HEK293 (cell line): ENCODE measurements at regions not wholly inside any gene's neighbourhood (a gene's known extent, or its start where the extent isn't known, plus 50 kb on each side); places are given as distances from the start of the nearest gene placed in this dataset.

Experiments
- CTCF ChIA-PET: fragments of 350-600 bp; formaldehyde crosslinking; extraction: SDS; loops from one replicate; lab custom pipeline; 2021; ENCODE audit warnings: antibody characterized with exemption; lab: Yijun Ruan, JAX
- POLR2A ChIA-PET: fragments of 300-600 bp; formaldehyde crosslinking; extraction: SDS; loops from one replicate; lab custom pipeline; 2020; ENCODE audit warnings: antibody characterized with exemption, inconsistent platforms; lab: Yijun Ruan, JAX
- H3K27ac ChIP-seq: fragments of 200-500 bp; sonication (Bioruptor generic); 2 replicates; pipeline ENCODE4 v1.5.1; 2014; ENCODE audit warnings: low read depth, low read length, control low read depth, inconsistent platforms; ENCODE audit errors: extremely low read depth
- H3K36me3 ChIP-seq, 2 experiments: fragments of 200-500 bp in 1 of 2; sonication (Bioruptor generic) in 1 of 2; 1 replicate in 1 of 2; 2 replicates in 1 of 2; pipeline ENCODE4 v1.5.1; 2014 to 2017; ENCODE audit warnings: inconsistent platforms in 2 of 2, low read length in 2 of 2; ENCODE audit not compliant: control insufficient read depth in 2 of 2, insufficient read depth in 1 of 2
- H3K4me1 ChIP-seq: fragments of 200-500 bp; sonication (Bioruptor generic); 2 replicates; pipeline ENCODE4 v1.5.1; 2014; ENCODE audit warnings: mild to moderate bottlenecking, low read length, inconsistent platforms; ENCODE audit not compliant: control insufficient read depth, insufficient read depth
- H3K4me3 ChIP-seq: 2 replicates; pipeline ENCODE4 v1.5.1; 2011; ENCODE audit warnings: low read depth, mild to moderate bottlenecking, control low read depth, low read length, moderate library complexity
- H3K9me3 ChIP-seq: fragments of 200-500 bp; sonication (Bioruptor generic); 2 replicates; pipeline ENCODE4 v1.5.1; 2014; ENCODE audit warnings: low read depth, low read length, inconsistent platforms; ENCODE audit not compliant: control insufficient read depth, insufficient read depth
- EGR2 ChIP-seq: fragments of 450-650 bp; formaldehyde crosslinking; IDR thresholded peaks from 2 replicates; pipeline ENCODE4 v1.5.1; 2016; ENCODE audit warnings: low read depth, missing biosample characterization, missing genetic modification characterization
- KLF16 ChIP-seq: fragments of 450-650 bp; formaldehyde crosslinking; IDR thresholded peaks from 2 replicates; pipeline ENCODE4 v1.5.1; 2017; ENCODE audit warnings: missing biosample characterization, missing genetic modification characterization
- PRDM2 ChIP-seq: fragments of 450-650 bp; formaldehyde crosslinking; IDR thresholded peaks from 2 replicates; pipeline ENCODE4 v1.5.1; 2016; ENCODE audit warnings: missing biosample characterization, missing genetic modification characterization, borderline replicate concordance
- TCF7L2 ChIP-seq: IDR thresholded peaks from 2 replicates; pipeline ENCODE4 v1.6.1; 2011; ENCODE audit warnings: low read depth, mild to moderate bottlenecking, inconsistent platforms, low read length, moderate library complexity, borderline replicate concordance
- ZFHX2 ChIP-seq: fragments of 450-650 bp; formaldehyde crosslinking; conservative IDR thresholded peaks from 2 replicates; pipeline ENCODE4 v1.5.1; 2016; ENCODE audit warnings: missing biosample characterization, missing genetic modification characterization
- ZNF148 ChIP-seq: fragments of 450-650 bp; formaldehyde crosslinking; IDR thresholded peaks from 2 replicates; pipeline ENCODE4 v1.5.0; 2017; ENCODE audit warnings: missing biosample characterization, missing genetic modification characterization, borderline replicate concordance
- ZNF155 ChIP-seq: fragments of 450-650 bp; formaldehyde crosslinking; IDR thresholded peaks from 2 replicates; pipeline ENCODE4 v1.5.1; 2016; ENCODE audit warnings: missing biosample characterization, missing genetic modification characterization
- ZNF157 ChIP-seq: fragments of 450-650 bp; formaldehyde crosslinking; IDR thresholded peaks from 2 replicates; pipeline ENCODE4 v1.5.1; 2016; ENCODE audit warnings: missing biosample characterization, missing genetic modification characterization
- ZNF202 ChIP-seq: fragments of 450-650 bp; formaldehyde crosslinking; IDR thresholded peaks from 2 replicates; pipeline ENCODE4 v1.5.1; 2016; ENCODE audit warnings: missing biosample characterization, missing genetic modification characterization, borderline replicate concordance
- ZNF266 ChIP-seq: fragments of 450-650 bp; formaldehyde crosslinking; IDR thresholded peaks from 2 replicates; pipeline ENCODE4 v1.5.1; 2016; ENCODE audit warnings: missing biosample characterization, missing genetic modification characterization, low read depth
- ZNF37A ChIP-seq: fragments of 450-650 bp; IDR thresholded peaks from 2 replicates; pipeline ENCODE4 v1.5.1; 2018; ENCODE audit warnings: missing biosample characterization, missing genetic modification characterization
- ZNF473 ChIP-seq: fragments of 450-650 bp; formaldehyde crosslinking; IDR thresholded peaks from 2 replicates; pipeline ENCODE4 v1.5.1; 2017; ENCODE audit warnings: missing biosample characterization, missing genetic modification characterization
- ZNF501 ChIP-seq: fragments of 450-650 bp; formaldehyde crosslinking; IDR thresholded peaks from 2 replicates; pipeline ENCODE4 v1.5.1; 2016; ENCODE audit warnings: missing biosample characterization, missing genetic modification characterization
- ZNF571 ChIP-seq: fragments of 450-650 bp; formaldehyde crosslinking; IDR thresholded peaks from 2 replicates; pipeline ENCODE4 v1.5.0; 2017; ENCODE audit warnings: missing biosample characterization, missing genetic modification characterization
- ZNF623 ChIP-seq: fragments of 450-650 bp; formaldehyde crosslinking; IDR thresholded peaks from 2 replicates; pipeline ENCODE4 v1.5.1; 2016; ENCODE audit warnings: missing biosample characterization, missing genetic modification characterization
- ZNF670 ChIP-seq: fragments of 450-650 bp; formaldehyde crosslinking; IDR thresholded peaks from 2 replicates; pipeline ENCODE4 v1.5.1; 2016; ENCODE audit warnings: missing biosample characterization, missing genetic modification characterization, low read depth

DNA sequence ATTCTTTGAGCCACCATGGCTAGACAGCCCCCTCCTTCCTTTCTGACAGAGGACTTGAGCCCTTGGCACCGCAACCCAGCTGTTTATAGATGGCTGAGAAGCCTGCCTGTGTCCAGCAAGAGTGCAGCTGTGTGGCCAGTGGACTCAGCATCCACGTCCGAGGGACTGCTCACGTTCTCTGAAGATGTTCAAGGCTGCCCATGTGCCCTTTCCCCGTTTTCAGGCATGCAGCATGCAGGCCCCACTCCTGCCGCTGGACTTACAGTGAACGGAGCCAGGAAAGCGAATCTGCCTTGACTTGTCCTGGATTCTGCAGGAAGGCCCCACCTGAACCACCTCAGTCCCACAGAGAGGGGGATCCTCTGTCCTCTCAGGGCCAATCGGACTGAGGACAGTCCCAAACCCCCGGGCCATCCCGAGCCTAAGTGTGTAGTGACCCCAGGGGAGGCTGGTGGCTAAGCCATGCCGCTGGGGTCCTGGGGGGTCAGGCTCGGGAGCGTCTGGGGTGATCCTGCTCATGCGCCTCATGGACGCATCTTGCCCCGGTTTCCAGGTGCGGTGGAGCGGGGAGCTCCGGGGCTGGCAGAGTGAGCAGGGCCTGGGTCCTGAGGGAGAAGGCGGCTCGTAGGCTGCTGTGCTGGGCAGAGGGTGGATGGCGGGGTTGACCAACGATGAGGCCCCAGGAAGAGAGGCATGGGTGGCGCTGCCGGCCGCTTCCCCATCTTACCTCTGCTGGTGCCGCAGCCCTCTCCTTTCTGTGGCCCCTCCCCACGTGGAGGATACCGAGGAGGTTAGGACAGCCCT lies 170.7 kb downstream of the CTTN start (continued):
- TF ChIP-seq ZNF202 (tag by site-specific recombination) (no peak), KLF16 (tag by site-specific recombination) (no peak)

DNA sequence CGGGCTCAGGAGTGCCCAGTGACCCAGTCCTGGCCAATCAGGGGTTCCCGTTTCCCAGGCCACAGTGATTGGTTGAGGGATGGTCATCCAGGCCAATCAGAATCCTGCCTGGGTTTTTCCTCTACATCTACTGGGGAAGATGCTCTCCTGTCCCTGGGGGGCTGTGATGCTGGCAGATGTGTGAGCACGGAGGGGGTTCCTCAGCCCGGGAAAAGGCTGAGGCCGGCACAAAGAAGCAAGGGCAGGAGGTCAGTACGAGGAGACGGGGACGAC lies 171.2 kb downstream of the CTTN start:
- H3K27ac ChIP-seq: no peak overlapping the region

DNA sequence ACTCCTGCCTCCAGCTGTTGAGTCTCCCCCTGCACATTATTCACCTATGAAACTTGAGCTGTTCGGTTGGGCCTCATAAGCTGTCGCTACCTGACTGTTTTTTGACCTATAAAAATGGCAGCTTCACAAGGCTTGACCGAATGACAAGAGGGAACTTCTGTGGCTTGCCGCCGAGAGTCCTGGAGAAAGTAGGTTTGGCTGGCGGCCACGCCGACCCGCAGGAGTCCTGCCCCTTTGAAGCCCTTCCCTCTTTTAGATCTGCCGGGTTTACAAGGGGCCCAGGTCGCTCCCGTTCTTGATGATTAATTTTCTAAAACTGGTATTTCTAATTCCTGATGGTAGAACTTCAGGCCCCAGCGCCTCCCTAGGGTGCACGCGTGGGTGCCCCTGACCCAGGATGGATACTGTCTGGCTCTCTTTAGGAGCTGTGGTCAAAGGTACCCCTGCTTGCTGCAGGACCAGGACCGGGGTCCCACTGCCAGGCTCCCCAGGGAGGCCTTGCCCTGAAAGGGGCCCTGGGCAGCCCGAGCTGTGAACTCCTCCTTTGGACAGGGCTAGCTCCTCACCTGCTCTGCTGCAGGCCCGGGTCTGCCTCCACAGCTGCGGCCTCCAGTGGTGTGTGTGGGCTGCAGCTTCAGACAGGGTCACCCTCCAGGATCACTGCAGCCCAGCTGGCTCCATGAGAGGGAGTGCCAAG lies 171.8 kb downstream of the CTTN start:
- no peak overlapping the region for H3K4me3 ChIP-seq
- no peak overlapping the region for H3K27ac ChIP-seq
- POLR2A ChIA-PET: no interaction called here
- H3K36me3 ChIP-seq: no peaks in the 10 kb centered on the region
- no peaks in the 10 kb centered on the region for H3K9me3 ChIP-seq
- H3K4me1 ChIP-seq: no peaks in the 10 kb centered on the region
- peak; percentile 23; the same call in 1 of the 2 replicates for TF ChIP-seq EGR2 (tag by site-specific recombination)
- TF ChIP-seq ZNF571 (tag by site-specific recombination): no peak
- TF ChIP-seq ZFHX2 (tag by site-specific recombination): peak; percentile 27; the same call in 1 of the 2 replicates
- no peak for TF ChIP-seq ZNF148 (tag by site-specific recombination)
- CTCF ChIA-PET: interaction anchor here (0.6 kb wide), 1 partner anchor 9 kb away, joined by 3 read pairs; no protein-coding TSS in a partner anchor

More for the DNA sequence above, 171.2 kb downstream of the CTTN start:
- POLR2A ChIA-PET: no interaction called here
- H3K4me3 ChIP-seq: no peak overlapping the region
- H3K4me1 ChIP-seq: no peaks in the 10 kb centered on the region
- CTCF ChIA-PET: no interaction called here
- H3K9me3 ChIP-seq: no peaks in the 10 kb centered on the region
- TF ChIP-seq ZNF148 (tag by site-specific recombination) (no peak), ZNF37A (tag by site-specific recombination) (no peak), ZNF157 (tag by site-specific recombination) (no peak), ZNF473 (tag by site-specific recombination) (no peak)
- TF ChIP-seq, all 188 proteins: peak for 0
- no peaks in the 10 kb centered on the region for H3K36me3 ChIP-seq

DNA sequence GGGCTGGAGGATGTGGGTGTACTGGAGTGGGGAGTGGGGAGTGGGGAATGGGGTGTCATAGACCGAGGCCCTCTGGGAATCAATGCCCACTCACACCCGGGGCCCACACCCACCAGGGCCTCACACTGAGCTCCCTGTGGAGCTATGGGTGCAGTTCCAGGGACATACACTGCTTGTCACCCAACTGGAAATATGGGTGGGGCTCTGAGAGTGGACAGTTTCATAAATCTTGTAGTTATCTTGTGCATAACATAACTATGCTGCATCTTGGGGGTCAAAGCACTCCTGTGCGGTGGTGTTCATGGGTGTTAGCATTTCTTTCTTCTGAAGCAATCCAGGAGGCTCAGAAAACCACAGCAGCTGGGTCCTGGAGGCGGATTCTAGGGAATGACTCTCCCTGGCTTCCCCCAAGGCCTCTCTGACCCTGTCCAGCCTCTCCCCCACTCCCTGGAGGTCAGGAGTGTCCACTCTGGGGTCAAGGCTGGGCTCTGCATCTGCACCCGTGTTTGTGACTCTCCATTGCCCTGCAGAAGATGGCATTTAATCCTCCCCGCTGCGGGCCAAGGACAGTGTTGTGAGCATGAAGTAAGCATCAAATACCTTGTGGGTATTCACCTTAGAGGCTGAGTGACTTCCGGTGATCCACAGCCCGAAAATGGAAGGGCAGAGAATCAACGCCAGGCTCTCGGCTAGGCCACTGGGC lies 172.5 kb downstream of the CTTN start:
- Histone ChIP-seq H3K4me3 (no peak overlapping the region), H3K9me3 (no peaks in the 10 kb centered on the region), H3K4me1 (no peaks in the 10 kb centered on the region), H3K27ac (no peak overlapping the region), H3K36me3 (no peaks in the 10 kb centered on the region)
- ChIA-PET CTCF (no interaction called here), POLR2A (no interaction called here)
- no peak for TF ChIP-seq ZNF670
- no peak for TF ChIP-seq PRDM2
- TF ChIP-seq ZNF266 (tag by site-specific recombination): no peak
- TF ChIP-seq ZNF623 (tag by site-specific recombination): no peak
- TF ChIP-seq ZNF155: no peak
- TF ChIP-seq ZNF501 (tag by site-specific recombination): no peak
- no peak for TF ChIP-seq TCF7L2
